ENCODE measurements at regions not wholly inside any gene's neighbourhood (a gene's known extent, or its start where the extent isn't known, plus 50 kb on each side); places are given as distances from the start of the nearest gene placed in this dataset.

- intact Hi-C loops (cut with DNase I): no loop called here
- Histone ChIP-seq H3K4me3 (no peak overlapping the region), H3K4me1 (peaks cover 0 to 8% (median 6%) of the 10 kb centered on the region in 12 donors), H3K27me3 (no peaks in the 10 kb centered on the region), H3K9me3 (no peaks in the 10 kb centered on the region), H3K27ac (no peak overlapping the region), H3K36me3 (no peaks in the 10 kb centered on the region)
- no peak for DNase-seq
- no peak for TF ChIP-seq CTCF (IDR thresholded peaks at IDR 0.05)
- no peak for TF ChIP-seq POLR2A (IDR thresholded peaks at IDR 0.05)
- WGBS, 4 donors: 78 to 87% (median 81%) methylated on average over 5 of the region's 5 CpGs
- ATAC-seq: no peak
These were observed 281.9 kb downstream of the SOX9 start for GRCh38 chr17:72402727-72403210.

GRCh38 chr17:72403713-72404209, 282.9 kb downstream of the SOX9 start:
- ATAC-seq (no peak), DNase-seq (no peak)
- Histone ChIP-seq H3K4me3 (no peak overlapping the region), H3K27me3 (no peaks in the 10 kb centered on the region), H3K36me3 (no peaks in the 10 kb centered on the region), H3K9me3 (no peaks in the 10 kb centered on the region), H3K27ac (no peak overlapping the region), H3K4me1 (peaks cover 0 to 12% (median 7%) of the 10 kb centered on the region in 12 donors)
- TF ChIP-seq POLR2A (IDR thresholded peaks at IDR 0.05) (no peak), CTCF (IDR thresholded peaks at IDR 0.05) (no peak)
- 73 to 87% (median 86%) methylated on average over 7 of the region's 7 CpGs for WGBS, 4 donors
- intact Hi-C loops (cut with DNase I): no loop called here

GRCh38 chr17:72404872-72405271, 284.1 kb downstream of the SOX9 start:
- H3K9me3 ChIP-seq: no peaks in the 10 kb centered on the region
- no peak overlapping the region for H3K4me3 ChIP-seq
- no peaks in the 10 kb centered on the region for H3K36me3 ChIP-seq
- 44 to 61% (median 58%) methylated on average over 4 of the region's 4 CpGs for WGBS, 4 donors
- TF ChIP-seq CTCF (IDR thresholded peaks at IDR 0.05): no peak
- TF ChIP-seq POLR2A (IDR thresholded peaks at IDR 0.05): no peak
- H3K27me3 ChIP-seq: no peaks in the 10 kb centered on the region
- H3K4me1 ChIP-seq: peaks cover 0 to 12% (median 7%) of the 10 kb centered on the region in 12 donors
- ATAC-seq: no peak
- no peak overlapping the region for H3K27ac ChIP-seq
- DNase-seq: no peak
- intact Hi-C loops (cut with DNase I): no loop called here

GRCh38 chr17:72405662-72406230, 284.9 kb downstream of the SOX9 start:
- TF ChIP-seq CTCF (IDR thresholded peaks at IDR 0.05): no peak
- no peak for TF ChIP-seq POLR2A (IDR thresholded peaks at IDR 0.05)
- Histone ChIP-seq H3K4me3 (no peak overlapping the region), H3K4me1 (peaks cover 0 to 12% (median 7%) of the 10 kb centered on the region in 12 donors), H3K9me3 (no peaks in the 10 kb centered on the region), H3K36me3 (no peaks in the 10 kb centered on the region), H3K27me3 (no peaks in the 10 kb centered on the region), H3K27ac (no peak overlapping the region)
- no peak for ATAC-seq
- intact Hi-C loops (cut with DNase I): no loop called here
- DNase-seq: no peak
- WGBS, 4 donors: 80 to 82% (median 81%) methylated on average over 6 of the region's 6 CpGs

Measured in heart left ventricle (tissue), 16 donors.